ENCODE measurements at regions not wholly inside any gene's neighbourhood (a gene's known extent, or its start where the extent isn't known, plus 50 kb on each side); places are given as distances from the start of the nearest gene placed in this dataset.

GRCh38 chr10:91713461-91714072 is 80.7 kb upstream of the PPP1R3C start:
- no peaks in the 10 kb centered on the region for H3K36me3 ChIP-seq
- H3K9me3 ChIP-seq, result no peaks in the 10 kb centered on the region
- H3K4me3 ChIP-seq, result no peak overlapping the region
- WGBS (ENCODE audit: insufficient coverage, low coverage, low lambda C conversion rate, missing lambda C conversion rate), result 100% methylated on average over 1 of the region's 1 CpG
- peaks cover 0 to 45% (median 15%) of the 10 kb centered on the region in 4 donors for H3K4me1 ChIP-seq
- no peak overlapping the region for H3K27ac ChIP-seq
- ATAC-seq (no peak), DNase-seq (no peak)
- intact Hi-C loops (cut with DNase I), result no loop called here
- H3K27me3 ChIP-seq, result no peaks in the 10 kb centered on the region
- no peak for TF ChIP-seq CTCF (IDR thresholded peaks at IDR 0.05)
- no peak for TF ChIP-seq POLR2A (IDR thresholded peaks at IDR 0.05)

- intact Hi-C loops (cut with DNase I), result no loop called here
- Histone ChIP-seq H3K27ac (peak overlapping the region; percentile 39 to 65 (median 48)), H3K9me3 (no peaks in the 10 kb centered on the region), H3K4me1 (peaks cover 0 to 59% (median 21%) of the 10 kb centered on the region in 4 donors), H3K4me3 (no peak overlapping the region), H3K36me3 (no peaks in the 10 kb centered on the region), H3K27me3 (no peaks in the 10 kb centered on the region)
- ATAC-seq, result peak; percentile 46 to 69 (median 63)
- DNase-seq, result no peak
- TF ChIP-seq POLR2A (IDR thresholded peaks at IDR 0.05), result no peak
- WGBS (ENCODE audit: insufficient coverage, low coverage, low lambda C conversion rate, missing lambda C conversion rate), result 32% methylated on average over 4 of the region's 4 CpGs
Observed at GRCh38 chr10:91711885-91712680, 79.2 kb upstream of the PPP1R3C start.

GRCh38 chr10:91709394-91709798 is 76.5 kb upstream of the PPP1R3C start:
- H3K27me3 ChIP-seq, result no peaks in the 10 kb centered on the region

GRCh38 chr10:91708174-91708861 is 75.4 kb upstream of the PPP1R3C start:
- Histone ChIP-seq H3K27me3 (no peaks in the 10 kb centered on the region), H3K27ac (peak overlapping the region in 1 of 3 donors; percentile 80), H3K9me3 (no peaks in the 10 kb centered on the region), H3K4me1 (peaks cover 0 to 85% (median 29%) of the 10 kb centered on the region in 4 donors), H3K36me3 (no peaks in the 10 kb centered on the region), H3K4me3 (no peak overlapping the region)
- intact Hi-C loops (cut with DNase I), result no loop called here
- WGBS (ENCODE audit: insufficient coverage, low coverage, low lambda C conversion rate, missing lambda C conversion rate), result 59% methylated on average over 3 of the region's 3 CpGs
- no peak for TF ChIP-seq POLR2A (IDR thresholded peaks at IDR 0.05)
- DNase-seq (no peak), ATAC-seq (no peak)

More at GRCh38 chr10:91709394-91709798, 76.5 kb upstream of the PPP1R3C start:
- no peak for TF ChIP-seq POLR2A (IDR thresholded peaks at IDR 0.05)
- TF ChIP-seq CTCF (IDR thresholded peaks at IDR 0.05), result no peak
- intact Hi-C loops (cut with DNase I), result no loop called here
- no peaks in the 10 kb centered on the region for H3K9me3 ChIP-seq
- peak; percentile 51 to 65 (median 60) for ATAC-seq
- WGBS (ENCODE audit: insufficient coverage, low coverage, low lambda C conversion rate, missing lambda C conversion rate), result 5% methylated on average over 1 of the region's 1 CpG
- H3K27ac ChIP-seq, result peak overlapping the region; percentile 43 to 80 (median 59)
- no peak overlapping the region for H3K4me3 ChIP-seq
- DNase-seq, result no peak
- H3K36me3 ChIP-seq, result no peaks in the 10 kb centered on the region
- H3K4me1 ChIP-seq, result peaks cover 0 to 83% (median 29%) of the 10 kb centered on the region in 4 donors

GRCh38 chr10:91707236-91707635 is 74.4 kb upstream of the PPP1R3C start:
- H3K27ac ChIP-seq, result peak overlapping the region in 2 of 3 donors; percentile 45 to 80
- intact Hi-C loops (cut with DNase I), result no loop called here
- TF ChIP-seq POLR2A (IDR thresholded peaks at IDR 0.05) (no peak), CTCF (IDR thresholded peaks at IDR 0.05) (no peak)
- ATAC-seq (no peak), DNase-seq (no peak)
- no peak overlapping the region for H3K4me3 ChIP-seq
- no peaks in the 10 kb centered on the region for H3K36me3 ChIP-seq
- H3K27me3 ChIP-seq, result no peaks in the 10 kb centered on the region
- peaks cover 0 to 84% (median 29%) of the 10 kb centered on the region in 4 donors for H3K4me1 ChIP-seq
- H3K9me3 ChIP-seq, result no peaks in the 10 kb centered on the region
- 26% methylated on average over 3 of the region's 3 CpGs for WGBS (ENCODE audit: insufficient coverage, low coverage, low lambda C conversion rate, missing lambda C conversion rate)
